Aorta (tissue), 5 donors: ENCODE measurements at regions not wholly inside any gene's neighbourhood (a gene's known extent, or its start where the extent isn't known, plus 50 kb on each side); places are given as distances from the start of the nearest gene placed in this dataset.
"Not testable (repeated sequence)": the region's sequence is repeated elsewhere in the genome, so short reads cannot be mapped to it uniquely, and the experiment has no call there.

ENCODE experiments used
- ATAC-seq: fragments of 200-7000 bp; cut with Tn5 transposase; one replicate; pipeline ENCODE4 v1.9.1; 2022; ENCODE audit warnings: moderate library complexity; ENCODE audit not compliant: low FRiP score
- DNase-seq, 2 donors: peaks; one replicate each; pipeline ENCODE4 v3.0.0-alpha.2; 2020
- H3K27ac ChIP-seq, 2 donors: one replicate each; pipeline ENCODE4 v1.5.1; 2013; ENCODE audit warnings: low read length in 2 of 2, mild to moderate bottlenecking in 2 of 2, moderate library complexity in 2 of 2, control low read depth in 1 of 2, inconsistent platforms in 1 of 2, low read depth in 1 of 2
- H3K27me3 ChIP-seq, 2 donors: one replicate each; pipeline ENCODE4 v1.6.1; 2013; ENCODE audit warnings: control low read depth in 1 of 2, low read length in 1 of 2, mild to moderate bottlenecking in 1 of 2, moderate library complexity in 1 of 2; ENCODE audit not compliant: insufficient read depth in 2 of 2, control insufficient read depth in 1 of 2
- H3K36me3 ChIP-seq, 2 donors: one replicate each; pipeline ENCODE4 v1.6.1; 2013; ENCODE audit warnings: control low read depth in 1 of 2, low read length in 1 of 2, mild to moderate bottlenecking in 1 of 2; ENCODE audit not compliant: insufficient read depth in 2 of 2, control insufficient read depth in 1 of 2
- H3K4me1 ChIP-seq, 2 donors: one replicate each; pipeline ENCODE4 v1.6.1; 2013; ENCODE audit warnings: low read length in 2 of 2, control low read depth in 1 of 2, mild to moderate bottlenecking in 1 of 2, moderate library complexity in 1 of 2; ENCODE audit not compliant: insufficient read depth in 2 of 2, control insufficient read depth in 1 of 2
- H3K4me3 ChIP-seq, 2 donors: one replicate each; pipeline ENCODE4 v1.5.1; 2013; ENCODE audit warnings: low read length in 2 of 2, control low read depth in 1 of 2, mild to moderate bottlenecking in 1 of 2
- H3K9me3 ChIP-seq: one replicate; pipeline ENCODE4 v1.6.1; 2013; ENCODE audit warnings: mild to moderate bottlenecking, low read length; ENCODE audit not compliant: control insufficient read depth
- WGBS, 2 donors: extraction: QIAGEN DNeasy Blood & Tissue Kit; methylation state at CpG; one replicate each; pipeline ENCODE4 v1.1.7; 2013; 5-methylcytosine and 5-hydroxymethylcytosine counted together
- intact Hi-C, 2 donors: fragments of 100-400 bp; cut with DNase I; formaldehyde crosslinking; loops; one replicate each; pipeline versions ENCODE4 v1.14.2 to v1.15.0; 2022
- donor health status: healthy with polysubstance abuse.
- donor health status: Bipolar disorder and iron deficiency.
- donor health status: DM: no; HTN: no; CAD: no.
- donor health status: DM: no; HTN: no; CAD: no.
- donor health status: DM: yes; HTN: yes; CAD: no.

GRCh38 chr20:17891131-17891530 lies 77.5 kb downstream of the SNX5 start:
- not testable (repeated sequence) for H3K9me3 ChIP-seq, ATAC-seq, H3K4me1 ChIP-seq, H3K4me3 ChIP-seq, DNase-seq, H3K27ac ChIP-seq, H3K36me3 ChIP-seq, H3K27me3 ChIP-seq
- 96 to 98% methylated on average over 4 of the region's 4 CpGs for WGBS, 2 donors
- intact Hi-C loops: loop anchor here in 1 of 2 donors (10.0 kb wide), 2 partner anchors 236 to 356 kb away; partner anchors contain the start of gene BFSP1

GRCh38 chr20:17890330-17890729 lies 78.3 kb downstream of the SNX5 start:
- WGBS, 2 donors: 97% methylated on average over 3 of the region's 3 CpGs
- H3K9me3 ChIP-seq: peaks cover 2% of the 10 kb centered on the region
- no peaks in the 10 kb centered on the region for H3K27me3 ChIP-seq
- no peaks in the 10 kb centered on the region for H3K36me3 ChIP-seq
- intact Hi-C loops: loop anchor here in 1 of 2 donors (10.0 kb wide), 2 partner anchors 236 to 356 kb away; partner anchors contain the start of gene BFSP1
- no peak overlapping the region for H3K27ac ChIP-seq
- ATAC-seq (no peak), DNase-seq (no peak)
- no peak overlapping the region for H3K4me3 ChIP-seq
- H3K4me1 ChIP-seq: no peaks in the 10 kb centered on the region

- DNase-seq (no peak), ATAC-seq (no peak)
- Histone ChIP-seq H3K27ac (no peak overlapping the region), H3K27me3 (no peaks in the 10 kb centered on the region), H3K4me3 (no peak overlapping the region), H3K36me3 (no peaks in the 10 kb centered on the region), H3K4me1 (no peaks in the 10 kb centered on the region), H3K9me3 (peaks cover 2% of the 10 kb centered on the region)
- intact Hi-C loops: no loop called here
- 23 to 40% methylated on average over 1 of the region's 1 CpG for WGBS, 2 donors
These were observed 79.4 kb downstream of the SNX5 start for GRCh38 chr20:17889226-17889625.

- Histone ChIP-seq H3K9me3 (peaks cover 2% of the 10 kb centered on the region), H3K36me3 (no peaks in the 10 kb centered on the region), H3K27me3 (no peaks in the 10 kb centered on the region), H3K4me3 (no peak overlapping the region), H3K27ac (no peak overlapping the region), H3K4me1 (no peaks in the 10 kb centered on the region)
- ATAC-seq: no peak
- no peak for DNase-seq
- intact Hi-C loops: no loop called here
- 69 to 75% methylated on average over 9 of the region's 9 CpGs for WGBS, 2 donors
These were observed 80.5 kb downstream of the SNX5 start for GRCh38 chr20:17888044-17888443.

GRCh38 chr20:17887331-17888030 lies 81.1 kb downstream of the SNX5 start:
- Histone ChIP-seq H3K27ac (no peak overlapping the region), H3K4me3 (no peak overlapping the region), H3K9me3 (peaks cover 2% of the 10 kb centered on the region), H3K36me3 (no peaks in the 10 kb centered on the region), H3K4me1 (no peaks in the 10 kb centered on the region), H3K27me3 (no peaks in the 10 kb centered on the region)
- intact Hi-C loops: no loop called here
- 94% methylated on average over 10 of the region's 10 CpGs for WGBS, 2 donors
- DNase-seq: no peak
- ATAC-seq: no peak

- intact Hi-C loops: no loop called here
- no peak overlapping the region for H3K4me3 ChIP-seq
- H3K9me3 ChIP-seq: peaks cover 2% of the 10 kb centered on the region
- no peaks in the 10 kb centered on the region for H3K27me3 ChIP-seq
- ATAC-seq (peak; percentile 15), DNase-seq (no peak)
- 64 to 65% methylated on average over 4 of the region's 4 CpGs for WGBS, 2 donors
- H3K4me1 ChIP-seq: no peaks in the 10 kb centered on the region
- H3K36me3 ChIP-seq: no peaks in the 10 kb centered on the region
- no peak overlapping the region for H3K27ac ChIP-seq
These were observed 83.0 kb downstream of the SNX5 start for GRCh38 chr20:17885544-17885943.

GRCh38 chr20:17885076-17885475 lies 83.5 kb downstream of the SNX5 start:
- no peak for ATAC-seq

GRCh38 chr20:17884307-17885003 lies 84.1 kb downstream of the SNX5 start:
- Histone ChIP-seq H3K4me1 (no peaks in the 10 kb centered on the region), H3K4me3 (no peak overlapping the region), H3K36me3 (no peaks in the 10 kb centered on the region), H3K27me3 (no peaks in the 10 kb centered on the region), H3K27ac (no peak overlapping the region), H3K9me3 (no peaks in the 10 kb centered on the region)
- intact Hi-C loops: no loop called here
- DNase-seq (no peak), ATAC-seq (no peak)
- WGBS, 2 donors: 87% methylated on average over 14 of the region's 14 CpGs

More at GRCh38 chr20:17885076-17885475, 83.5 kb downstream of the SNX5 start:
- Histone ChIP-seq H3K36me3 (no peaks in the 10 kb centered on the region), H3K4me1 (no peaks in the 10 kb centered on the region), H3K27ac (no peak overlapping the region), H3K9me3 (no peaks in the 10 kb centered on the region), H3K27me3 (no peaks in the 10 kb centered on the region), H3K4me3 (no peak overlapping the region)
- WGBS, 2 donors: 72 to 93% methylated on average over 3 of the region's 3 CpGs
- intact Hi-C loops: no loop called here
- DNase-seq: no peak
